GM13977 (cell line): ENCODE measurements at regions not wholly inside any gene's neighbourhood (a gene's known extent, or its start where the extent isn't known, plus 50 kb on each side); places are given as distances from the start of the nearest gene placed in this dataset.
"Not testable (repeated sequence)": the region's sequence is repeated elsewhere in the genome, so short reads cannot be mapped to it uniquely, and the experiment has no call there.

Source experiments
- DNase-seq: peaks from one replicate; pipeline ENCODE4 v3.0.0; 2012; ENCODE audit warnings: low spot score
- CTCF ChIP-seq: IDR thresholded peaks from 2 replicates; pipeline ENCODE4 v1.5.1; 2012; ENCODE audit warnings: mild to moderate bottlenecking, control low read depth; ENCODE audit not compliant: insufficient read depth; ENCODE audit errors: extremely low read depth, missing control alignments
- in situ Hi-C: fragments of 300-500 bp; cut with MboI; formaldehyde crosslinking; loops from one replicate; pipeline ENCODE4 v1.12.0; 2022; ENCODE audit warnings: low sequenced_read_pairs, low pct_unique_long_range_greater_than_20kb, mixed read lengths, inconsistent platforms; ENCODE audit not compliant: unreplicated experiment

GRCh38 chr15:79572691-79573404, 140.7 kb downstream of the MINAR1 start:
- DNase-seq = no peak
- no peak for TF ChIP-seq CTCF
- in situ Hi-C loops = no loop called here

- DNase-seq, in situ Hi-C loops: not testable (repeated sequence)
Measured at GRCh38 chr15:79574431-79575273, 142.5 kb downstream of the MINAR1 start.

- TF ChIP-seq CTCF = no peak
- no peak for DNase-seq
- in situ Hi-C loops = no loop called here
Measured at GRCh38 chr15:79582650-79583049, 150.5 kb downstream of the MINAR1 start.

- no peak for TF ChIP-seq CTCF
- in situ Hi-C loops = no loop called here
- no peak for DNase-seq
Measured at GRCh38 chr15:79592126-79592525, 160.0 kb downstream of the MINAR1 start.

GRCh38 chr15:79593119-79593869, 161.2 kb downstream of the MINAR1 start:
- in situ Hi-C loops = no loop called here
- DNase-seq = no peak
- no peak for TF ChIP-seq CTCF

GRCh38 chr15:79595306-79595705, 163.2 kb downstream of the MINAR1 start:
- DNase-seq = no peak
- in situ Hi-C loops = no loop called here
- TF ChIP-seq CTCF = no peak
